D341Med (cell line): ENCODE measurements at regions not wholly inside any gene's neighbourhood (a gene's known extent, or its start where the extent isn't known, plus 50 kb on each side); places are given as distances from the start of the nearest gene placed in this dataset.
"Not testable (repeated sequence)": the region's sequence is repeated elsewhere in the genome, so short reads cannot be mapped to it uniquely, and the experiment has no call there.

Experiments
- DNase-seq: peaks from one replicate; pipeline ENCODE4 v3.0.0; 2012; ENCODE audit warnings: low spot score

GRCh38 chr2:184993746-184994145 is 395.4 kb downstream of the ZNF804A start:
- no peak for DNase-seq

DNA sequence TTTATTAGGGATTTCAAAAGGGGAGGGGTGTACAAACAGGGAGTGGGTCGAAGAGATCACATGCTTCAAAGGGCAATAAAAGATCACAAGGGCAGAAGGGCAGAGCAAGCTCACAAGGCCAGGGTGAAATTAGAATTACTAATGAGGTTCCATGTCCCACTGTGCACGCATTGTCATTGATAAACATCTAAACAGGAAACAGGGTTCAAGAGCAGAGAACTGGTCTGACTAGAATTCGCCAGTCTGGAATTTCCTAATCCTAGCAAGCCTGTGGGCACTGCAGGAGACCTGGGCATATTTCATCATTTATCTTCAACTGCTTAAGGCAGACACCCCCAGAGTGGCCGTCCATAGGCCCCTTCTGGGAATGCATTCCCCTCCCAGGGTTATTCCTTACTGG is 408.2 kb downstream of the ZNF804A start:
- no peak for DNase-seq

- no peak for DNase-seq
Observed at GRCh38 chr2:185012643-185013042, 414.3 kb downstream of the ZNF804A start.

GRCh38 chr2:185014076-185014475 is 415.7 kb downstream of the ZNF804A start:
- DNase-seq, result no peak

- DNase-seq, result not testable (repeated sequence)
Observed at GRCh38 chr2:185025891-185026290, 427.6 kb downstream of the ZNF804A start.

DNA sequence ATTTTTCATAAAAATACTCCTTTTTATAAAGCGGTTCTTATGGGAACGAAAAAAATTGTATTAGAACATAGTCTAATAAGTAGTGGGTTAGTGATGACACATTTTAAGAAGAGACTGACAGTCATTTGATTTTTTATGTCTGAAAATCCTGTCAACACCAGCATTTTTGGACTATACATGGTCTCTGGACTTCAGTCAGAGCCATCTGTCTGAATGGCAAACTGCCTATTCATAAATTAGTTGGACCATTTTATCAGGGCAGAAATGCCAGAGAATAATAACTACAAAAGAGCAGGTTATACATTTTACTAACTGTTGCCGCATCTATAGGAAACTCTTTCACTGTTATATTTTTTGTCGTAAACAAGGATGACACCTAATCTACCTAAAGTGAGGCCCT is 437.6 kb downstream of the ZNF804A start:
- DNase-seq, result no peak

DNA sequence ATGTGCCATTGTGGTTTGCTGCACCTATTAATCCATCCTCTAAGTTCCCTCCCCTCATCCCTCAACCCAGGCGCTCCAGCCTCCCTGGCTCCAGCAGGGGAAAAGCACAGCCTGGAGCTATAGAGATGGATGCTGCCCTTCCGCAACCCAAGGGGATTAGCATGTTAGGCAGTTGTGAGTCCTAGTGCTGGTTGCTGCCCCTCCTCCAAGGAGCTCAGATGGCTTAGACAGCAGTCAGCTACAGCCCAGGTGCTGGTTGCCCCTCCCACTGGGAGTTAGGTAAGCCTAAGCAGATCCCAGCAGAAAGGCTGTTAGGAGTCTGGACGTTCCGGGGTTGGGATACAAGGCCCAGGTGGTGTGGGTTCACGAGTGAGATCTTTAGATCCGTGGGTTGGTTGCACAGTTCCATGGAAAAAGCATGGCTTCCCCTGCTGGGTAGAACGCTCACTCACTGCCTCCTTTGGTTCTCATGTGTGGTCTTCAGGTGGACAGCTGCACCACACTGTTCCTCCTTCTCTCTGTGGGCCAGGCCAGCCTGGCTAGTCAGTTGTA is 446.1 kb downstream of the ZNF804A start:
- no peak for DNase-seq

DNA sequence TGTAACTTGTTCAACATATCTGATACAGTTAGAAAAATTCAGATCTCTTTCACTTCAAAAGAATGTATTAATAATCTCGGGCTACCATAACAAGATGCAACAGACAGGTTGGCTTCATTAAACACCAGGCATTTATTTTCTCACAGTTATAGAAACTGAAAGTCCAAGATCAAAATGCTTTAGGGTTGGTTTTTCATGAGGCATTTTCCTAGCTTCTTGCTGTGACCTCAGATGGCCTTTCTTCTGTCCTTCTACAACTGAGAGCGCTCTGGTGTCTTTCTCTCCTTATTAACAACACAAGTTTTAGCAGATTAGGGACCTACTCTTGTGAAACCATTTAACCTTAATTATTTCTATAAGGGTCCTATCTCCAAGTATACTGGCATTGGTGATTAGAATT is 452.5 kb downstream of the ZNF804A start:
- no peak for DNase-seq

DNA sequence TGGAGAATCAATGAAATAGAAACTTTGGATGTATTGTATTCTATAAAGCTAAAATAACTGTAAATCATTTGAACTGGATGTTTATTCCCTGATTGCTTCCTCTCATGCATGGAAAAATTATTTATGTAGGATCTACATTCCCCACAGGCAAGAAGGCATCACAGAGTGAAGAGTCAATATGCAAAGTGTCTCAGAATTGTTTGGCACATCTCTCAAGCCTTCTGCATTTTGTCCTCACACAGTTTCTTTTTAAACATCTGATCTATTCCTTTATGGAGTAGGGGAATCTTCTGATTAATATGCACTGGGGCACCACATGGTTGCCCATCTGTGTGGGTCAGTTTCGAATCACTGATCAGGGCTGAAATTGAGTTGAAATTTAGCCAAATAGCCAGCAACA is 465.4 kb downstream of the ZNF804A start:
- no peak for DNase-seq

DNA sequence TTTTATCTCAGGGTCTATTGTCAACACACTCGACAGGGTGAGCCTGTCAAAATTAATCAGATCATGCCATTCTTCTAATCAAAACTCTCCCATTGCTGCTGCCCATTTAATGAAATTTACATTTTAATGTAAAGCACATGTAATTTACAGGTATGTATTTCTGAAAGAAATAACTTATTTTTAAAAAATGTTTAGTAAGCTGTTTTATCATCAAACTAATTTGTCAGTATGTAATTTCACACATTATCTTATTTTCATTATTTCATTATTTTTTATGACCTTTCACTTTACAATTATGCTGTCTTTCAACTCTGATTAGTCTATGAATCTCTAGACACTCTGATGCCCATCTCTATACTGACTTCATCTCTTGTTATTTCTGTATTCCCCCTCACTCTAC is 467.8 kb downstream of the ZNF804A start:
- DNase-seq, result no peak

DNA sequence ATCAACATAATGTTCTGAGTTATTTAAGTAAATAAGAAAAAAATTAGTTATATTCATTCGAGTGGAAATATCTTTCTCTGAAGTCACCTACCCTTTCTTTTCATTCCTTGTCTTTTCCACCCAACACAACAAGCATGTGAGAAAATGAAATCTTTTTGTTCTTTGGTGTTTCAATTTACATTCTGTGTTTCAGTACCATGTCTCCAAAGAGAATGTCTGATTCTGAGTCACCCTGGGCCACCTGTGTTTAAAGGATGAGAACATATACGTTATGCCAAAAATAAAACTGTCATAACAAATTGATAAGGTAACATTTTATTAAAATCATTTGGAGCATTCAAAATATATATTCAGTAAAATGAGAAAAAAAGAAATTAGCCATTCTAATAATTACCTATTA is 470.8 kb downstream of the ZNF804A start:
- DNase-seq, result no peak

DNA sequence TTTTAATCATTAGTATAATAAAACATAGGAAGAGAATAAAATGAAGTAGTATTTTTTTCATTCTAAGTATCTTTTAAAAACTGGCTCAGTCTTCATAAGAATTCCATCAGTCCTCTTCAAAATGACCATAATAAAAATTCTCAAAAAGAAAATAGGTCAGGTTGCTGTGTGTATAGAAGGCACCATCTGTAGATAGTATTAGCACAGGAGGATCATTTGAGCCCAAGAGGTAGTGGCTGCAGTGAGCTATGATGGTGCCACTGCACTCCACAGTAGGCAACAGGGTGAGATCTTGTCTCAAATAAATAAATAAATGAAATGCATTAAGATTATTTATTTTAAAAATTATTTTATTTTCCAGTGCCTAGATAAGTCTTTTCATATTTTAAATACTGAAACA is 475.8 kb downstream of the ZNF804A start:
- DNase-seq, result no peak

DNA sequence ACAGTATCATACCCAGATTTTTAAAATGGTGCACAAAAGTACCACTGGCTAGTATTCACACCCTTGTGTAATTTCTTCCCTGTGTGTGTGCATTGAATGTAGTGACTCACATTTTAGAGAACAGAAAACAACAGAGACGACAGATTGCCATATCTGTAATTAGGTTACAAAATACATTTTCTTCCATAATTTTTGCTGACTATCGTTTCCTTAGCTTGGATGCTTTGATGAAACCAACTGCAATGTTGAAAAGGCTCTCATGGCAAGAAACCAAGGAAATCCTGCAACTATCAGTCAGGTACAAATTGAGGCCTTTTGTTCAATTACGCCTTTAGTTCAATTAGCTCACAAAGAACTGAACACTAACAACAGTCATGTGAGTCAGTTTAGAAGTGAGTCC is 484.4 kb downstream of the ZNF804A start:
- no peak for DNase-seq

GRCh38 chr2:185108588-185108987 is 510.3 kb downstream of the ZNF804A start:
- DNase-seq, result no peak

DNA sequence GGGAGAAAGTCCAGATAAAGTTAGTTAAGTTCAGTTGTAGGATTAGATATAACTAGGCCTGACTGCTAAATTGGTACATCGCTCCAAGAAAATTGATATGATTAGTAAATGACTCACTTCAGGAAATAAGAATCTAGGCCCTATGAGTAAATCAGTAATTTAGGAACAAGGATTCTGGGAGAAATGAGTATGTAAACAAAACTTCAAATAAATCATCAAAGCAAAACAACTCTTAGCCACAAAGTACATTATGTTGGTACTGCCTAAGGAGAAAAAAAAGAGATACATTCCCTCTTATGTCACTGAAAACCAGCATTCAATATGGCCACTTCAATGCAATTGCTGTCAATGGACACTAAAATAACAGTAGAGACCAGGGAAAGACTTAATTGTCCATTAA is 529.1 kb downstream of the ZNF804A start:
- no peak for DNase-seq

GRCh38 chr2:185128346-185128745 is 530.0 kb downstream of the ZNF804A start:
- DNase-seq, result no peak

DNA sequence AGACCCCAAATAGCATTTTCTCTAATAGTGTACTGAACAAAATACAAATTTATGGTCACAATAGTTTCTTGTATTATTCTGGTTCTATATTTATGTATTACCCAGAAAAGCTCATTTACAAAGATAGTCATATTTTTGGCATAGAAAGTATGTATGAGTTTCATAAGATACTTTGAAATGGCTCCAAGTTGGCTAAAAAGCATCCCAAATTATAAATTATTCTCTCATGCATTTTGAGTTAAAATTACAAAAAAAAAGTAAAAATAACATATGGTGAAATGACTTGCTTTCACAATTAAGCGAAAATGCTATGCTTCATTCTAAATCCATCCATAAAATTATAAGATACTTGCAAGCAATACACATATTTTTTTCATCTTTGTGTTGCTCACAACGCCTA is 530.7 kb downstream of the ZNF804A start:
- no peak for DNase-seq

DNA sequence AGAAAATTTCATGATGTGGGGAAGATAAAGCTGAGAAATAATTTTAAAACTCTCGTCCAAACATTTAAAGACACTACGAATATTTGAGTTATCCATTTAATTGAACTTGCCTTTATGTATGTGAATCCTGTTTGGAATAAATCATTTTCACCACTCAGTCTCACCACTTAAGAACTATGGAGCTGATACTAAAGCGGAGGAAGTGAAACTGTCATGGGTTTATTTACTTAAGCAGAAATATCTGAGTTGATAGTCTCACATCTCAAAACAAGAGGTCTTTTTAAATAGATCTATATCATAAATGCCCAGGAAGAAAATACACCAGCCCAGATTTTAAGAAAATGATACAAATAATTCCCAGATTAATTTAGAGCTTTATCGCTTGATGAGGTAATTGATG is 532.4 kb downstream of the ZNF804A start:
- no peak for DNase-seq

- DNase-seq, result no peak
Observed at GRCh38 chr2:185132501-185133041, 534.2 kb downstream of the ZNF804A start.

GRCh38 chr2:185137700-185138099 is 539.4 kb downstream of the ZNF804A start:
- DNase-seq, result no peak

DNA sequence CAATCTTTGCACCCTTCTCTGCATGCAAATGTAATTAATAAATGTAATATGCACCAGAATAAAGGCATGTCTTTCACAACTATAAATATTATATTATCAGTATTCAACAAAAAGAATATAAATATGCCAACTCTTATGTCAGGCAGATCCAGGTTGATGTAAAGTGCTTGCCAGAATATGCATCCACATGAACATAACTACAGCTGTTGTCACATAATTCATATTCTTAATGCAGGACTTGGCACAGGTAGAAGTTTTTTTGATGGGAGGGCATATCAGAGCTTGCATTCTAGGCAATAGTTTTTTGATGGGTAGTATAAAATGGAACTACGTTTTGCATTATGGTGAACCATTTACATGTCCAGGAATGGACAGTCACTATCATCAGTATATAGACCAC is 544.3 kb downstream of the ZNF804A start:
- no peak for DNase-seq

DNA sequence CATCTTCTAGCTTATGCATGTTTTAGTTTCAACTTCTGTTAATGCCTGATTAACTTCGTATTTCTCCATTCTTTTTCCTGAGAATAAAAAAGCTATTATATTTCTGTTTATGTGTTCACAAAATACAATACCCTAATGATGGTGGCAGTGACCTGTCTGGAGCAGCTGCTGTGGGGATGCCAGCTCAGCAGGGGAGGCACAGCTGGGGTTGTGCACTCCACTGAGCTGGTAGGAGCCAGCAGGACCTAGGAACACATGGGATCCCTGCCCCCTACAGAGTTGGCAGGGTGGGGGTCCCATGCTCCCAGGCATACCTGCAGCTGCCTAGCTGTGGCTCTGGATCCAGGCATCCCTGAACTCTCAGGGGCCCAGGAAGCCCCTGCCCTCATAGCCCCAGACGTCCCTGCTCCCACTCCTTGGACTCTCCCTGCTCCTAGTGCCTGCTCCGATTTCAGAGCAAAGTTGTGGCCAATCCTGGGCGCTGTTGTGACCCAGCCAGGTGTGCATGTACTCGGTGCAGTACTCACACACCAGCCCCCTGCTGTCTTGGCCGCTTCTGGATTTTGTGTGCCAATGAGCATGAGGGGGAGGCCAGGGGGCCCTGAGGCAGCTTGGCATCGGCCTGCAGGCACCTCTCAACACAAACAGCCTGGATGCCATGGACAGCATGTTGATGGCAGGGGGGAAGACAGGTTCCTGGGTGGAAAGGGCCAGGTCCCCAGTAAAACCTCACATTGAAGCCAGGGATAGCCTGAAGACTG is 546.0 kb downstream of the ZNF804A start:
- peak; percentile 6 for DNase-seq

- DNase-seq, result no peak
Observed at GRCh38 chr2:185145316-185146121, 547.2 kb downstream of the ZNF804A start.
